NCI-H2196 (cell line): ENCODE measurements at regions not wholly inside any gene's neighbourhood (a gene's known extent, or its start where the extent isn't known, plus 50 kb on each side); places are given as distances from the start of the nearest gene placed in this dataset.
"Not testable (repeated sequence)": the region's sequence is repeated elsewhere in the genome, so short reads cannot be mapped to it uniquely, and the experiment has no call there.

Experiments used
- DNase-seq: peaks from one replicate; lab custom pipeline; 2025; ENCODE audit not compliant: unreplicated experiment; lab: John Stamatoyannopoulos, UW

- no peak for DNase-seq
Observed at GRCh38 chr5:172529896-172530295, 75.6 kb upstream of the SH3PXD2B start.

- no peak for DNase-seq
Observed at GRCh38 chr5:172528440-172528839, 74.1 kb upstream of the SH3PXD2B start.

GRCh38 chr5:172527559-172527958 is 73.2 kb upstream of the SH3PXD2B start:
- no peak for DNase-seq

- no peak for DNase-seq
Observed at GRCh38 chr5:172525996-172526360, 71.7 kb upstream of the SH3PXD2B start.

GRCh38 chr5:172525307-172525995 is 71.1 kb upstream of the SH3PXD2B start:
- DNase-seq = no peak

GRCh38 chr5:172524573-172525021 is 70.3 kb upstream of the SH3PXD2B start:
- no peak for DNase-seq

GRCh38 chr5:172523146-172523745 is 68.9 kb upstream of the SH3PXD2B start:
- DNase-seq = no peak

GRCh38 chr5:172521338-172521932 is 67.1 kb upstream of the SH3PXD2B start:
- no peak for DNase-seq

- no peak for DNase-seq
Observed at GRCh38 chr5:172511952-172512351, 57.6 kb upstream of the SH3PXD2B start.

- no peak for DNase-seq
Observed at GRCh38 chr5:172509405-172509781, 55.1 kb upstream of the SH3PXD2B start.

- no peak for DNase-seq
Observed at GRCh38 chr5:172508471-172509404, 54.4 kb upstream of the SH3PXD2B start.

- DNase-seq = not testable (repeated sequence)
Observed at GRCh38 chr5:172507485-172507884, 53.2 kb upstream of the SH3PXD2B start.

GRCh38 chr5:172506921-172507320 is 52.6 kb upstream of the SH3PXD2B start:
- no peak for DNase-seq

GRCh38 chr5:172506251-172506650 is 51.9 kb upstream of the SH3PXD2B start:
- no peak for DNase-seq

GRCh38 chr5:172505845-172506244 is 51.5 kb upstream of the SH3PXD2B start:
- DNase-seq = no peak

GRCh38 chr5:172505403-172505759 is 51.1 kb upstream of the SH3PXD2B start:
- DNase-seq = no peak

- DNase-seq = no peak
Observed at GRCh38 chr5:172504701-172505402, 50.5 kb upstream of the SH3PXD2B start.

- no peak for DNase-seq
Observed at GRCh38 chr5:172503925-172504700, 49.8 kb upstream of the SH3PXD2B start.
